ENCODE measurements at regions not wholly inside any gene's neighbourhood (a gene's known extent, or its start where the extent isn't known, plus 50 kb on each side); places are given as distances from the start of the nearest gene placed in this dataset.

GRCh38 chr20:12434672-12435071, 517.0 kb downstream of the BTBD3 start:
- TF ChIP-seq CTCF (IDR thresholded peaks at IDR 0.05) (no peak), POLR2A (IDR thresholded peaks at IDR 0.05) (no peak)
